OCI-LY3 (cell line): ENCODE measurements at regions not wholly inside any gene's neighbourhood (a gene's known extent, or its start where the extent isn't known, plus 50 kb on each side); places are given as distances from the start of the nearest gene placed in this dataset.

Experiments used
- CTCF ChIP-seq: fragments of 200-600, 300-600 bp; sonication (generic); IDR thresholded peaks from 2 replicates; pipeline ENCODE4 v1.5.1; 2014; ENCODE audit warnings: antibody characterized with exemption, low read length, low read depth
- EZH2phosphoT487 ChIP-seq: fragments of 200-600 bp; shearing (Covaris generic); IDR thresholded peaks from 2 replicates; pipeline ENCODE4 v1.6.1; 2018; ENCODE audit warnings: antibody characterized with exemption, mixed run types, low read depth

GRCh38 chr3:147836330-147836729 lies 427.2 kb downstream of the ZIC1 start:
- TF ChIP-seq CTCF (no peak), EZH2phosphoT487 (no peak)
